ENCODE measurements at regions not wholly inside any gene's neighbourhood (a gene's known extent, or its start where the extent isn't known, plus 50 kb on each side); places are given as distances from the start of the nearest gene placed in this dataset.
A peak's percentile ranks its signal among the peaks of the same experiment; 100 is the strongest.

GRCh38 chr12:92650228-92650822 is 52.5 kb upstream of the PLEKHG7 start:
- DNase-seq: no peak

- DNase-seq: peak; percentile 55
Measured at GRCh38 chr12:92649511-92650227, 53.1 kb upstream of the PLEKHG7 start.

- DNase-seq: no peak
Measured at GRCh38 chr12:92648242-92649031, 54.4 kb upstream of the PLEKHG7 start.

GRCh38 chr12:92641291-92641690 is 61.5 kb upstream of the PLEKHG7 start:
- no peak for DNase-seq

GRCh38 chr12:92640691-92641090 is 62.1 kb upstream of the PLEKHG7 start:
- no peak for DNase-seq

DNA sequence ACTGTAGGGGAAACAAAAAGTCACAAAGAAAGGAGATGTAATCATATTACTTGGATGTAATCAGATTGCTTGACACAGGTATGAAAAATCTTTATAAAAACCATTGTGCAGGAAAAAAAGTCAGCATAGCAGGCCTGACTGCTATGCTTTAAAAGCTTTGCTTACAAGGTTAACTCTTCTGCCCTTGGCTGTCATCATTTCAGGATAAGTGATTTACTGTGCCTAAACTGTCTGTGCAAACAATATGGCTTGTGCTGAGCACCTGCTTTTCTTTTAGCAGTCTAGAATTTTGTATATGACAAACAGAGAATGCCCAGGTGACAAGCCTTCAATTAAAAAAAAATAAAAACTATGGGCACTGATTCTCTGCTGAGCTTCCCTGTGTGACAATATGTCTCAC is 63.8 kb upstream of the PLEKHG7 start:
- DNase-seq: no peak

GRCh38 chr12:92634730-92635129 is 68.1 kb upstream of the PLEKHG7 start:
- DNase-seq: no peak

DNA sequence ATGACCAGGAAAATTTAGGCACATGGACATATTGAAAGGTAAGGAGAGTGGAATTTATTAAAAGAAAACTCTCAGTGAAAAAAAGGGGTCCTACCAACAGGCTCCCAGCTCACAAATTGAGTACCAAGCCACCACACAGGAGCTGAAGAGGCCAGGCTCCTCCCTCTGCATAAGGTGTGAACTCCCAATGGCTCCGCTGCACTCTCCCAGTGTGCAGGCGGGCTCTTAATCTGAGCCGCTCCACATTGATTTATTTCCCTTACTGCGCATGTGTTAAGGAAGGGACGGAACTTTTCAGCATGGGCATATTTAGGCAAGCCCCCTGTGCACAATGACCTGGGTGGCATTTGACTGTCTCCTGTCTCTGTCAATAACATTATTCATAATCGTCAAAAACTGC is 68.6 kb upstream of the PLEKHG7 start:
- DNase-seq: no peak

DNA sequence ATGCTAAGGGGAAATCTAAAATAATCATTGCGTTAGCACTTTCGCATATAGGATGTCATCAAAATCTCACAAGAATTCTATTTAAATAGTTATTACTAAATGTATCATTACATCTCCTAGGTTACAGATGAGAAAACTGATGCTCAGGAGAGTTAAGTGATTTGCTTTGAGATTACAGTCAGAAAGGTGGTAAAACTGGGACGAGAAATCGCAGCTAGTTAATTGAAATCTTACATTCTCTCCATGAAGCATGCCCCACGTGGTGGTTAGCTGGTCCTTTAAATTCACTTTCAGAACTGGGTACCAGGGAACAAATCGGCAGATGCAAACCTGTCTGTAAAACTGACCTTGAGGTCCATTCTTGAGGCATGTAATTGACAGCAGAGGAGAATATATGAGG is 71.8 kb upstream of the PLEKHG7 start:
- DNase-seq: no peak

DNA sequence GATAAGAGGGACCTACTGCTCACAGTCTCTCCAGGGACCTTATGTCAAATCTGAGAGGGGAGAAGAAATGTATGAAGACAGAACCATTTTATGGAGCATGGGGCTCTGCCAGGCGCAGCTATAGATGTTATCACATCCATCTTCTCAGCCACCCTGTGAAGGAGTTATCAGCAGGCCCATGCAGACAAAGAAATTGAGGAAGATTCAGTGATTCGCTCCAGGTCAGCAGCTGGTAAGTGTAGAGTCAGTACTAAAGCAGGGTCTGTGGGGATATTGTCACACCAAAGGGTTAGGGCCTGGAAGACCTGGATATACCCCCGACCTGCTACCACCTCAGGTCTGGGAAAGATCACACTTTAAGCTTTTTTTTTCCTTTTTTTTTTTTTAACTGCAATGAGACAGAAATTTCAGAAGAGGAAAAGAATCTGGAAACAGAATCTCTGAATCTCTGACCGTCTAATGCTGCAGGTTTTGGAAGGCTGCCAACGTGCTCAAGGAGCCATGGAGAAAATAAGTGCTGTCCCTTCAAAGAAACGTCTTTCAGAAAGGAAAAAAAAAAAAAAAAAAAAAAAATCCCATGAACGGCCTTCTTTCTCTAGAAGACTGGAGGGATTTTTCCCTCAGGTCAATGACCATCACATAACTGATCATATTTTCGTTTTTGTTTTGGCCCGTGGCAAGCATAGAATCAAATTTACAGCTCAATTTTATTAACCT is 73.3 kb upstream of the PLEKHG7 start:
- DNase-seq: no peak

- DNase-seq: no peak
Measured at GRCh38 chr12:92628476-92628875, 74.3 kb upstream of the PLEKHG7 start.

DNA sequence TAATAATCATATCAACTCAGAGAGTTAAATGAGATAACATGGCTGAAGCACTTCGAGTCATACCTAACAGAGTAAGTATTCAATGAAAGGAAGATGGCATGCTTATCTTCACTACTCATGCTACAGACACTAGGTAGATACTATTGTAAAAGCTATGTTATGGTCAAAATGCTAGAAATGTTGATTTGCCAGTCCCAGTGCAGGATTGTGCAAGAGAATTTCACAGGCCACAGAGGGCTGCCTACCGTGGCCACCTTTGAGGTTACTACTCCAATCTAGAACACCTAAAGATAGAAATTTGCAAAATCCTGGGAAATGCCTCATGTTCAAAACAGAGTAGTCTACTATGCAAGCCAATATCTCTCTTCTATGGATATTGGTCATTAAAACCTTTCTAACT is 75.3 kb upstream of the PLEKHG7 start:
- no peak for DNase-seq

GRCh38 chr12:92625639-92626310 is 77.0 kb upstream of the PLEKHG7 start:
- DNase-seq: no peak

DNA sequence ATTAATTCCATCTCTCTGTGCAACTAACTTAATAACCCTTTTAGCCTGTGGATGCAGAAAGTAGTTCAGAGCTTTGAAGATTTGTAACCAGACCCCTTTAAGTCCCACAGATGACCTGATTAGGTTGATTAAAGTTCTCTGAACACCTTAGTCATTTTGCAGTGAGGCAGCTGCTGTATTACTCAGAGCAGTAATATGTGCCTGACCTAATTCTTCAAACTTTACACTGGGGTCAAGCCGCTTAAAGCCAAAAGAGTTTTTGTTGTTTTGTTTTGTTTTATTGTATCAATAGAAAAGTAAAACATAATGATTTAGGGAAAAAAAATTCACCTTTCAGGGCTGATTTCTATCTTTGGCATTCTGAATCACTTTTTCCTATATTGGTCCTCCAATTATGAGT is 78.6 kb upstream of the PLEKHG7 start:
- DNase-seq: no peak

GRCh38 chr12:92623386-92623785 is 79.4 kb upstream of the PLEKHG7 start:
- no peak for DNase-seq

DNA sequence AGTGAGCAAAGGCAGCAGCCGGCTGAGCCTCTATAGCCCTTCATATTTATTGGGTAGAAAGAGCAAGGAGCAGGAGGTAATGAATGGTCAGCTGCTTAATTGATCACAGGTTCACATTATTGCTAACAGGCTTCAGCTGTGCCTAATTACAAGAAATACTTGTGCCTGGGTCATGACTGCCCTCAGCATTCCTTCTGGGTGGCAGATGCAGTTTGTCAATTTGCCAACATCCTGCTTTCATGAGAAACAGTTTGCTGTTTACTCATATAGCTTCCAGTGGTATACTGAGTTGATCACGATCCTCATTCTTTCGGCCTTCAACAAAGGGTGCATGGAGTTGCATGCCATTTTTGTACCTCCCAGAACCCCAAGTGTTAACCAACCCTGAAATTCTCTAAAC is 81.0 kb upstream of the PLEKHG7 start:
- no peak for DNase-seq

DNA sequence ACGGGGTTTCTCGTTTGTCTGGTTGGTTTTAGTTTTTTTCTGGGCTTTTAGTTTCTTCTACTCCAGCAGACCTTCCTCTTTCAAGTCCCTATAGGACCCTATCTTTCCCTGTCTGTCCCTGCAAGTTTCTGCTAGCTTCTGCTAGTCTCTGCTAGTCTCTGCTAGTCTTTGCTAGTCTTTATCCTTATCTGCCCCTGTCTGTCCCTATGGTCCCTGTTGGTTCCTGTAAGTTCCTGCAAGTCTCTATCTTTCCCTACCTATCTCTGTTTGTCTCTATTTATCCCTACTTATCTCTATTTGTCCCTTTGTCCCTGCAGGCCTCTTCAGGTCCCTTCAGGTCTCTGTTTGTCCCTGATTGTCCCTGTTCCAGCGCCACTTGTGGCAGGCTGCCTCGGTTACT is 81.5 kb upstream of the PLEKHG7 start:
- no peak for DNase-seq

DNA sequence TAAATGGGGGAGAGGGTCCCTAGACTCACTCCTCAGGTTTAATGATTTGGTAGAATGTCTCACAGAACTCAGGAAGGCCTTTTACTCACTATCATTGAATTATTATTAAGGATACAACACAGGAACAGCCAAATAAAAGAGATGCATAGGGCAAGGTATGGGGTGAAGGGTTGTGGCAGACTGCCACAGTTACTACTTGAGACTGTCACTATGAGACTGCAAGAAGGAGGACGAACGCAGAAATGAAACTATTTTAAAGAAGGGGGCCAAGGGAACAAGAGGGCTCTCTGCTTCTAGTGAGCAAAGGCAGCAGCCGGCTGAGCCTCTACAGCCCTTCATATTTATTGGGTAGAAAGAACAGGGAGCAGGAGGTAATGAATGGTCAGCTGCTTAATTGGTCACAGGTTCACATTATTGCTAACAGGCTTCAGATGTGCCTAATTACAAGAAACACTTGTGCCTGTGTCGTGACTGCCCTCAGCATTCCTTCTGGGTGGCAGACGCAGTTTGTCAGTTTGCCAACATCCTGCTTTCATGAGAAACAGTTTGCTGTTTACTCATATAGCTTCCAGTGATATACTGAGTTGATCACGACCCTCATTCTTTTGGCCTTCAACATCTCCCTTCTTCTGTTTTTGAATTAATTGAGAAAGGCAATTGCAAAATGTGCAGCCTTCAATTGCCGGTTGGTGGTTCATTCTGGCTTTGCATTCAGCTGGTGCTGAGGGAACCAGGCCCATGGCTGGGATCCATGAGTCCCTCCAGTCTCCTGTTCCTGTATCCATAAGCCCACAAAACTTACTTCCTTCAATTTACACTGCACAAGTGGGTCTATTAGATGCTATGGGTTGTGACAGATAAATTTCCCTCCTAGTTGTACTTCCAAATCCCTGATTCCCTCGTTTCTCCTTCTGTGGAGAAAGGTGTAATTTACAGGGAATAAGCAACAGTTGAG is 82.8 kb upstream of the PLEKHG7 start:
- DNase-seq: no peak

GRCh38 chr12:92619026-92619425 is 83.8 kb upstream of the PLEKHG7 start:
- DNase-seq: no peak

- DNase-seq: no peak
Measured at GRCh38 chr12:92615703-92616102, 87.1 kb upstream of the PLEKHG7 start.

GRCh38 chr12:92615086-92615485 is 87.7 kb upstream of the PLEKHG7 start:
- DNase-seq: no peak

DNA sequence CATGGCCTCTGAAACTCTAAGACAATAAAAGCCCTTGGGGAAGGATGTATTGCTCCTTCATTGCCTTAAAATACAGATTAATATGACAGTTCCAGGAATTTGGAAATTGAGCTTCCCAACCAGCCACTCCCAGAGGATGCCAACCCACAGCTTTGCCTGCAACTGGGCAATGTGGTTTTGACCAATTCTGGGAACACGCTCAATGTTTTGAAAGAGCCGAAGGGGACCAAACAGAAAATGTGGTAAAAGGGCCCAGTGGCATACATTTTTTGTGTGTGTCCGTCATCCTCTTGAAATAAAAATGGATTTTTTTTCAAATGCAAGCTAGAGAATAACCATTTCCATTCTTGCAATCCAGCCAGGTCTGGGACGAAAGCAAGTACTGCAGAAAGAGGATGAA is 88.3 kb upstream of the PLEKHG7 start:
- DNase-seq: no peak

Measured in hematopoietic multipotent progenitor cell treated with erythropoietin and hydrocortisone succinate and interleukin-3 and kit ligand, for 8 days (in vitro differentiated cells).